ENCODE measurements at regions not wholly inside any gene's neighbourhood (a gene's known extent, or its start where the extent isn't known, plus 50 kb on each side); places are given as distances from the start of the nearest gene placed in this dataset.

GRCh38 chr17:77392376-77393273, 251.9 kb downstream of the SEC14L1 start:
- no peak for DNase-seq
- intact Hi-C loops (cut with micrococcal nuclease): loop anchor here (1.0 to 5.0 kb wide), 4 partner anchors 8 to 60 kb away; no protein-coding TSS in a partner anchor
- CTCF ChIA-PET: interaction anchor here (0.6 to 2.8 kb wide), 8 partner anchors 8 to 862 kb away, joined by 3 to 17 read pairs (median 5); no protein-coding TSS in a partner anchor

GRCh38 chr17:77393274-77393600, 252.5 kb downstream of the SEC14L1 start:
- Mint-ChIP-seq H3K9me3 (peaks cover 0 to 2% (median 0%) of the 10 kb centered on the region in 11 donors), H3K4me3 (peak overlapping the region in 7 of 10 donors; percentile 32 to 87 (median 59)), H3K4me1 (peaks cover 60 to 93% (median 81%) of the 10 kb centered on the region in 7 donors), H3K27me3 (no peaks in the 10 kb centered on the region), H3K27ac (peak overlapping the region in 8 of 9 donors; percentile 44 to 95 (median 88)), H3K36me3 (peaks cover 0 to 29% (median 0%) of the 10 kb centered on the region in 5 donors)
- ATAC-seq (no peak), DNase-seq (no peak)
- no peaks in the 10 kb centered on the region for H3K27me3 ChIP-seq (ENCODE audit: control insufficient read depth in 2 of 2, insufficient read depth in 2 of 2, low read length in 2 of 2)
- no peak overlapping the region for H3K4me3 ChIP-seq (ENCODE audit: low read length)
- peaks cover 60 to 78% of the 10 kb centered on the region in 2 donors for H3K4me1 ChIP-seq (ENCODE audit: control insufficient read depth in 2 of 2, insufficient read depth in 2 of 2, low read length in 2 of 2)
- peak overlapping the region; percentile 38 for H3K27ac ChIP-seq (ENCODE audit: low read depth, low read length)
- no peaks in the 10 kb centered on the region for H3K36me3 ChIP-seq (ENCODE audit: control insufficient read depth in 2 of 3, insufficient read depth in 3 of 3, low read length in 3 of 3)
- CTCF ChIA-PET: interaction anchor here (0.6 to 2.8 kb wide), 4 partner anchors 11 to 37 kb away, joined by 3 to 13 read pairs (median 7); no protein-coding TSS in a partner anchor
- H3K9me3 ChIP-seq (ENCODE audit: control insufficient read depth in 2 of 3, low read length in 3 of 3): no peaks in the 10 kb centered on the region
- intact Hi-C loops (cut with micrococcal nuclease): loop anchor here in 1 of 2 donors (5.0 kb wide), 1 partner anchor 61 kb away; no protein-coding TSS in a partner anchor
- POLR2A ChIA-PET: interaction anchor here (0.6 to 66.9 kb wide), 7 partner anchors 11 to 565 kb away, joined by 3 to 3353 read pairs (median 5); partner anchors contain the start of gene TNRC6C

More at GRCh38 chr17:77392376-77393273, 251.9 kb downstream of the SEC14L1 start:
- no peaks in the 10 kb centered on the region for H3K9me3 ChIP-seq (ENCODE audit: control insufficient read depth in 2 of 3, low read length in 3 of 3)
- no peaks in the 10 kb centered on the region for H3K27me3 Mint-ChIP-seq
- peaks cover 56 to 91% (median 80%) of the 10 kb centered on the region in 7 donors for H3K4me1 Mint-ChIP-seq
- peak overlapping the region; percentile 50 for H3K27ac ChIP-seq (ENCODE audit: low read depth, low read length)
- no peaks in the 10 kb centered on the region for H3K36me3 ChIP-seq (ENCODE audit: control insufficient read depth in 2 of 3, insufficient read depth in 3 of 3, low read length in 3 of 3)
- H3K9me3 Mint-ChIP-seq: peaks cover 0 to 2% (median 0%) of the 10 kb centered on the region in 11 donors
- peak overlapping the region; percentile 79 to 95 (median 89) for H3K27ac Mint-ChIP-seq
- H3K36me3 Mint-ChIP-seq: peaks cover 0 to 28% (median 0%) of the 10 kb centered on the region in 5 donors
- ATAC-seq: no peak
- H3K4me3 ChIP-seq (ENCODE audit: low read length): peak overlapping the region; percentile 14
- peaks cover 64 to 77% of the 10 kb centered on the region in 2 donors for H3K4me1 ChIP-seq (ENCODE audit: control insufficient read depth in 2 of 2, insufficient read depth in 2 of 2, low read length in 2 of 2)
- peak overlapping the region; percentile 56 to 87 (median 74) for H3K4me3 Mint-ChIP-seq
- H3K27me3 ChIP-seq (ENCODE audit: control insufficient read depth in 2 of 2, insufficient read depth in 2 of 2, low read length in 2 of 2): no peaks in the 10 kb centered on the region
- POLR2A ChIA-PET: interaction anchor here (0.6 to 66.9 kb wide), 9 partner anchors 11 to 566 kb away, joined by 3 to 3353 read pairs (median 5); partner anchors contain the start of gene TNRC6C

- DNase-seq: no peak
- H3K4me1 ChIP-seq (ENCODE audit: control insufficient read depth in 2 of 2, insufficient read depth in 2 of 2, low read length in 2 of 2): peaks cover 53 to 78% of the 10 kb centered on the region in 2 donors
- H3K27ac Mint-ChIP-seq: peak overlapping the region; percentile 51 to 88 (median 64)
- peaks cover 0 to 30% (median 0%) of the 10 kb centered on the region in 5 donors for H3K36me3 Mint-ChIP-seq
- ATAC-seq: no peak
- H3K27me3 ChIP-seq (ENCODE audit: control insufficient read depth in 2 of 2, insufficient read depth in 2 of 2, low read length in 2 of 2): no peaks in the 10 kb centered on the region
- peaks cover 61 to 93% (median 83%) of the 10 kb centered on the region in 7 donors for H3K4me1 Mint-ChIP-seq
- ChIA-PET CTCF (interaction anchor here (0.8 to 2.8 kb wide), 4 partner anchors 12 to 47 kb away, joined by 3 to 13 read pairs (median 3); no protein-coding TSS in a partner anchor), POLR2A (interaction anchor here (1.3 to 66.9 kb wide), 3 partner anchors 18 to 69 kb away, joined by 3 to 3353 read pairs (median 112); no protein-coding TSS in a partner anchor)
- no peaks in the 10 kb centered on the region for H3K36me3 ChIP-seq (ENCODE audit: control insufficient read depth in 2 of 3, insufficient read depth in 3 of 3, low read length in 3 of 3)
- peaks cover 0 to 2% (median 0%) of the 10 kb centered on the region in 11 donors for H3K9me3 Mint-ChIP-seq
- no peak overlapping the region for H3K4me3 ChIP-seq (ENCODE audit: low read length)
- H3K27me3 Mint-ChIP-seq: no peaks in the 10 kb centered on the region
- intact Hi-C loops (cut with micrococcal nuclease): loop anchor here in 1 of 2 donors (5.0 kb wide), 1 partner anchor 62 kb away; no protein-coding TSS in a partner anchor
- H3K4me3 Mint-ChIP-seq: peak overlapping the region in 6 of 10 donors; percentile 11 to 36 (median 22)
- no peaks in the 10 kb centered on the region for H3K9me3 ChIP-seq (ENCODE audit: control insufficient read depth in 2 of 3, low read length in 3 of 3)
- no peak overlapping the region for H3K27ac ChIP-seq (ENCODE audit: low read depth, low read length)
Observed at GRCh38 chr17:77393867-77394539, 253.2 kb downstream of the SEC14L1 start.

GRCh38 chr17:77394540-77395295, 253.9 kb downstream of the SEC14L1 start:
- no peaks in the 10 kb centered on the region for H3K9me3 ChIP-seq (ENCODE audit: control insufficient read depth in 2 of 3, low read length in 3 of 3)
- no peak overlapping the region for H3K27ac ChIP-seq (ENCODE audit: low read depth, low read length)
- H3K36me3 Mint-ChIP-seq: peaks cover 0 to 27% (median 0%) of the 10 kb centered on the region in 5 donors
- no peak overlapping the region for H3K4me3 ChIP-seq (ENCODE audit: low read length)
- H3K27ac Mint-ChIP-seq: peak overlapping the region; percentile 38 to 88 (median 64)
- H3K9me3 Mint-ChIP-seq: peaks cover 0 to 2% (median 0%) of the 10 kb centered on the region in 11 donors
- H3K27me3 ChIP-seq (ENCODE audit: control insufficient read depth in 2 of 2, insufficient read depth in 2 of 2, low read length in 2 of 2): no peaks in the 10 kb centered on the region
- ChIA-PET CTCF (interaction anchor here (0.8 to 1.1 kb wide), 2 partner anchors 26 to 46 kb away, joined by 3 read pairs; no protein-coding TSS in a partner anchor), POLR2A (interaction anchor here (6.9 to 66.9 kb wide), 3 partner anchors 18 to 30 kb away, joined by 112 to 3353 read pairs (median 3353); no protein-coding TSS in a partner anchor)
- H3K4me1 Mint-ChIP-seq: peaks cover 57 to 93% (median 83%) of the 10 kb centered on the region in 7 donors
- DNase-seq (no peak), ATAC-seq (no peak)
- no peaks in the 10 kb centered on the region for H3K36me3 ChIP-seq (ENCODE audit: control insufficient read depth in 2 of 3, insufficient read depth in 3 of 3, low read length in 3 of 3)
- H3K4me1 ChIP-seq (ENCODE audit: control insufficient read depth in 2 of 2, insufficient read depth in 2 of 2, low read length in 2 of 2): peaks cover 53 to 78% of the 10 kb centered on the region in 2 donors
- intact Hi-C loops (cut with micrococcal nuclease): loop anchor here in 1 of 2 donors (5.0 kb wide), 1 partner anchor 62 kb away; no protein-coding TSS in a partner anchor
- peak overlapping the region in 5 of 10 donors; percentile 14 to 36 (median 19) for H3K4me3 Mint-ChIP-seq
- no peaks in the 10 kb centered on the region for H3K27me3 Mint-ChIP-seq

- Mint-ChIP-seq H3K36me3 (peaks cover 0 to 24% (median 0%) of the 10 kb centered on the region in 5 donors), H3K4me3 (peak overlapping the region in 1 of 10 donors; percentile 29), H3K4me1 (peaks cover 62 to 95% (median 88%) of the 10 kb centered on the region in 7 donors), H3K27ac (peak overlapping the region in 7 of 9 donors; percentile 41 to 97 (median 72)), H3K9me3 (peaks cover 0 to 2% (median 0%) of the 10 kb centered on the region in 11 donors), H3K27me3 (no peaks in the 10 kb centered on the region)
- ChIA-PET CTCF (no interaction called here), POLR2A (interaction anchor here (6.5 to 66.9 kb wide), 3 partner anchors 17 to 29 kb away, joined by 63 to 3353 read pairs (median 3353); no protein-coding TSS in a partner anchor)
- peaks cover 56 to 81% of the 10 kb centered on the region in 2 donors for H3K4me1 ChIP-seq (ENCODE audit: control insufficient read depth in 2 of 2, insufficient read depth in 2 of 2, low read length in 2 of 2)
- H3K4me3 ChIP-seq (ENCODE audit: low read length): no peak overlapping the region
- no peak for ATAC-seq
- no peak for DNase-seq
- no peak overlapping the region for H3K27ac ChIP-seq (ENCODE audit: low read depth, low read length)
- intact Hi-C loops (cut with micrococcal nuclease): no loop called here
- no peaks in the 10 kb centered on the region for H3K36me3 ChIP-seq (ENCODE audit: control insufficient read depth in 2 of 3, insufficient read depth in 3 of 3, low read length in 3 of 3)
- H3K27me3 ChIP-seq (ENCODE audit: control insufficient read depth in 2 of 2, insufficient read depth in 2 of 2, low read length in 2 of 2): no peaks in the 10 kb centered on the region
- no peaks in the 10 kb centered on the region for H3K9me3 ChIP-seq (ENCODE audit: control insufficient read depth in 2 of 3, low read length in 3 of 3)
Observed at GRCh38 chr17:77395501-77396048, 254.8 kb downstream of the SEC14L1 start.
